B cell (primary cell): ENCODE measurements at regions not wholly inside any gene's neighbourhood (a gene's known extent, or its start where the extent isn't known, plus 50 kb on each side); places are given as distances from the start of the nearest gene placed in this dataset.

Source experiments
- CTCF ChIP-seq: fragments of 200-600 bp; IDR thresholded peaks from one replicate; pipeline ENCODE4 v1.8.0; 2022; ENCODE audit warnings: antibody characterized with exemption, mild to moderate bottlenecking
- EZH2 ChIP-seq: IDR thresholded peaks from 2 replicates; pipeline ENCODE4 v1.6.1; 2012; ENCODE audit warnings: borderline replicate concordance, low read depth, mild to moderate bottlenecking, moderate library complexity, low read length; ENCODE audit not compliant: insufficient read depth, poor library complexity, severe bottlenecking

- TF ChIP-seq CTCF (no peak), EZH2 (no peak)
Observed at GRCh38 chr3:147246906-147247305, 159.4 kb downstream of the ZIC4 start.
